ENCODE measurements at regions not wholly inside any gene's neighbourhood (a gene's known extent, or its start where the extent isn't known, plus 50 kb on each side); places are given as distances from the start of the nearest gene placed in this dataset.
A peak's percentile ranks its signal among the peaks of the same experiment; 100 is the strongest.

DNA sequence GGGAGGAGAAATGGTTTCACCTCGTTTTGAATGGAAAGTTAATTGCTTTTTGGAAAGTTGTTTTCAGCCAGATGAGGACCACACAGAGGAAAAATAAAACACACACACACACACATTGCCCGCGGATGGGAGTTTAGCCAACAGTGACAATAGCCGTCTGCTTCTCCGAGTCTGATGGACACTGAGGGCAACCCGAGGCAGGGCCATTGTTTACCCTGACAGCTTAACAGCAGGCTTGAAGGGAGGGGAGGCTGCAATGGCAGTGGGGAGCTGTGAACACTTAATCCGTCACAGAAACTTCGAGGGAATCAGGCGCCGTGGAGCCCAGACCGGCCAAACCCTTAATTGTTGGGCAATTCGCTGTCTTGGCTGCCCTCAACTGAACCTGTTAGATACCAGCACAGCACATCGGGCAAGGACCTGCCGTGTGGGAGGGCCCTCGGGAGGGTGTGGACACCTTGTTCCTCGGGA lies 145.9 kb downstream of the ACKR3 start:
- DNase-seq (ENCODE audit: low spot score) = no peak

DNA sequence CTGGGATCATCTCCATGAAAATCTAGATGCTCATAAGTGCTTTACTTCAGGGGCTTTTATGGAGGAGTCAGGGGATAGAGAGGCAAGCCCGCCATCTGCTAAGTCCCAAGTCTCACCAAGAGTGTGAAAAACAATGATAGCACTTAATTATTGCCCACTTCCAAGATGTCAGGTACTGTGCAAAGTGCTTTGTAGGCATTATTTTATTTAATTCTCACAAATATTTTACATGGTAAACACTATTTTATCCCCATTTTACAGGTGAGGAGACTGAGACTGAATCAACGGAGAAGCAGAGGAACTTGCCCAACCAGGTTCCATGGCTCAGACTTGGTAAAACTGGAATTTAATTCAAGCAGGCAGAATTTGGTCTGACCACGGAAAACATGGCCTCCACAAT lies 147.5 kb downstream of the ACKR3 start:
- DNase-seq (ENCODE audit: low spot score) = no peak

DNA sequence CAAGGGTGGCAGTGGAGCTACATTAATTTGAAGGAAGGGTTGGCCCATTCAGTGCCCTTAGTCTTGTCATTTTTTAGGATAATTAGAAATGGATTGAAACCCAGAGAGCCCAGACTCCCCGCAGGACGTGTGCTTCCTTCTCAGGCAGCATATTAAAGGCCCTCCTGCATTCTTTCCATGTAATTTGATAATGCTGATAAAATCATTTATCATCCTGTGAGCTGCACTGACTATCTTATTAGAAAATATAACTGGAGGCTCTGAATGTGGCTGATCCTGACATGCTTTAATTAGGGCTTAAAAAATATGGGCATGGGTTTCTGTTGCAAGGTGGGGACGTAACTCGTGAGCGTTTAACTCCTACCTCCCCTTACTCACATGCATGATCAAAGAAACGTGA lies 148.1 kb downstream of the ACKR3 start:
- DNase-seq (ENCODE audit: low spot score) = no peak

DNA sequence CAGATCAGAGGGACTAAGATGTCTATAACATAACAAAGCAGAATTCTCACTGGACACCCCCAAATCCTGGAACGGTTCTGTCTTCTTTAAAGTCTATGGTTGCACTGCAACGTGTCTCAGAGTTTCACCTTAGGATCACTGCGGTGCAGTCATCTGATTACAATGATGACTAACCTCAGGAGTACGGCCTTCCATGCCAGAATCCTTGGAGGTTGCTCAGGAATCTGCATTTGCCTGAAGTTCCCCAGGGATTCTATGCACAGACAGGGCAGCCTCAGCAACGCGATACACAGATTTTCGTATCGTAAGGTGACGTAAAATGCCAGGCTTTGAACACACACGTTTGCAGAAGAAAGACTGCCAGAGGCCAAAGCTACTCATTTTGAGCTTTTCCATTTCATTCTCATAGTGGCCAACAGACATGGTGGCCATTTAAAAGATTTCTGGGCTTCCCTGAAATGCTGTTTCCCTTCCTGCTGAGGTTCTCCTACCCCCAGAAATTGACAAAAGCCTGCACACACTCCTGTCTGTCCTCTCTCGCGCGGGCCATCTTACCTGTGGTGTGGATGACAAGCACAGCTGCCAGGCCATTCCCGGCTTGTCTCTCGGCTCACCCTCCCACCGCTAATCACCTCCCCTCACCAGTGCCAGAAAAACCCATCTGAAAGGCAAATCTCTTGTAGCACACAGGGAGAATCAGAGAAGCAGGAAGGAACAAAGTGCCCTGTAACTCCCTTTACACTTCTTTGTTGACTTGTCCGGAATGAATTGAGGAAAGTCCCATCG lies 148.8 kb downstream of the ACKR3 start:
- DNase-seq (ENCODE audit: low spot score) = no peak

DNA sequence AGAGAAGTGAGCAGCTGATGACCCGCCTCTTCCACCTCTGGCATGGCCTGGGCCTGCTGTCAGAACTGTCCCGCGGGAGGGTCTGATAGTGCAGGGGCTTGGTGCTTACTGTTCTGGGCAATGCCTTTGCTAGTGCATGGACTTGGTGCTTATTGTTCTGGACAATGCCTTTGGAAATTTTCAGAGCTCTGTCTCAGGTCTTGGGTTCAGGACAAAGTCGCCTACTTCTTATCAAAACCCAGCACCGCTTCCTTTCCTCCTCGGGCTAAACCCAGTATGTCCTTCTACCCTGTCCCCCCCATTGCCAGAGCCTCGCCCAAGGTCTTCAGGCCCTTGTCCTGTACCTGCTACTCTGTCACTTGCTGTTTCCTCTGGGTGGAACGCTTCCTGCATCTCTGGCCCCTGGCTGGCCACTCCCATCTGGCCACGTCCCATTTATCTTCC lies 149.6 kb downstream of the ACKR3 start:
- no peak for DNase-seq (ENCODE audit: low spot score)

DNA sequence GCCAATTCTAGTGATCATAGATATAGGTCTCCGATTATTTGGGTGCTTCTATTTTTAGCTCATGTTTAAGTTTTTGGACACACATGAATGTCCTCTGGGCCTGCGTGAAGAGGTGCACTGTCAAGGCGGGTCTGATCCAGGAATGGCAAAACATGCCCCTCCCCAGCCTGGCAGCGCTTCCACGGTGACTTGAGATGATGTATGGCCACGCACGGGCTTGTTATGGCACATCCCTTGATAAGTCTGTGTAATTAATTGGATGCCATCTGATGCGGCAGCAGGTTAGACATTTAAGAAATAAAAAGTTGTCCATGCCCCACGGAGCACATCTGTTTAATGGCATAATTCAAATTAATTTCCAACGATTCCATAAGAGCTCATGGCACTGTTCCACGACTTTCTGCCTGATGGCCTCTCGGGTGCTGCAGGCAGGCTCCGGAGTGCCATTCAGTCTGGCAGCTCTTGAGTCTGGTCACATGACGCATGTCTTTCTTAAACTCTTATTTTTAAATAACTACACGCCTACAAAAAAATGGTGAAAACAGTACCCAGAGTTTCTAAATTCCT lies 151.4 kb downstream of the ACKR3 start:
- peak; percentile 52 for DNase-seq (ENCODE audit: low spot score)

DNA sequence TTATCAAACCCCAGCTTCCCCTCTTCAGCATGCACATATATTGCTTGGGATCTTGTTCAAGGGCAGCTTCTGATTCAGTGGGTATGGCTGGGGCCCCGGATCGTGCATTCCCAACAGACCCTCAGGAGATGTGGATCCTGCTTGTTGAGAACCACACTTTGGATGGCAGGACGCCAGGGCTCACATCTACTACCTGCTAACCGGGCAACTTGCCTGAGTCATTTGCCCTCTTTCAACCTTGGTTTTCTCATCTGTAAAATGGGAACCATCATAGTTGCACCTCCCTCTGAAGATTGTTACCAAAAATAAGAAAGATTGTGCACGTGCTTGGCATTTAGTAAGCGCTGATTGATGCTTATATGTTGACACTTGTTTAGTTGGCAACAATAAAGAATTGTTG lies 154.6 kb downstream of the ACKR3 start:
- no peak for DNase-seq (ENCODE audit: low spot score)

DNA sequence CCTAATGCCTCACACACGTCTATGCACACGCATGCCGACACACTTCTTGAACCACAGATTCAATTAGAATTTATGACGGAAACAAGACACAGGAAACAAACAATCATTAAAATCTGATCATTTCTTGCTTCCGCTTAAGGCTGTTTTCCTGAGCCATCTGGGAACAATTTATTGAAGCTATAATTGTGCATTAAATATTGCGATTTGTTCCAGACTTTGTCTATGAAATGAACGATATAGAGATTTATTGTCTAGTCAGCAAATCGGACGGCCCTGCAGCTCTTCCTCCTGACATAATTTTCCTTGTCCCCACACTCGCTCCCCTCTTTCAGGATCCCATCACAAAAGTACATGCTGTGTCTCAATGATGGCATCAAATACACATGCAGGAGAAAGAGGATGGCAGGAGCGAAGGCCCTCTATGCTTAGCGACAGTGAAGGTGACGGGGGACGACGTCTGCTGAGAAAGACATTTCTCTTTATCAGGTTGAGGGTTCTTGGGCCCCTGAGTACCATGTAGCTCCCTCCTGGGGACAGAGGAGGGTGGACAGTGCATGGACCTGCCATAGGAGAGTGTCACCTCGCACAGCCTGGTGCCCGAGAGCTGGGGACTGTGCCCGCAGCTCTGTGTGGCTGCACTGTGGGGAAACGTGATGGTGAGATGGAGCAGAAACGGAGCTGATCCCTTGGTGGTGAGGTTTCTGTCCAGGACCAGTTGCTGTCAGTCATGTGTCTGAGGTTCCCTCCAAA lies 157.3 kb downstream of the ACKR3 start:
- no peak for DNase-seq (ENCODE audit: low spot score)

DNA sequence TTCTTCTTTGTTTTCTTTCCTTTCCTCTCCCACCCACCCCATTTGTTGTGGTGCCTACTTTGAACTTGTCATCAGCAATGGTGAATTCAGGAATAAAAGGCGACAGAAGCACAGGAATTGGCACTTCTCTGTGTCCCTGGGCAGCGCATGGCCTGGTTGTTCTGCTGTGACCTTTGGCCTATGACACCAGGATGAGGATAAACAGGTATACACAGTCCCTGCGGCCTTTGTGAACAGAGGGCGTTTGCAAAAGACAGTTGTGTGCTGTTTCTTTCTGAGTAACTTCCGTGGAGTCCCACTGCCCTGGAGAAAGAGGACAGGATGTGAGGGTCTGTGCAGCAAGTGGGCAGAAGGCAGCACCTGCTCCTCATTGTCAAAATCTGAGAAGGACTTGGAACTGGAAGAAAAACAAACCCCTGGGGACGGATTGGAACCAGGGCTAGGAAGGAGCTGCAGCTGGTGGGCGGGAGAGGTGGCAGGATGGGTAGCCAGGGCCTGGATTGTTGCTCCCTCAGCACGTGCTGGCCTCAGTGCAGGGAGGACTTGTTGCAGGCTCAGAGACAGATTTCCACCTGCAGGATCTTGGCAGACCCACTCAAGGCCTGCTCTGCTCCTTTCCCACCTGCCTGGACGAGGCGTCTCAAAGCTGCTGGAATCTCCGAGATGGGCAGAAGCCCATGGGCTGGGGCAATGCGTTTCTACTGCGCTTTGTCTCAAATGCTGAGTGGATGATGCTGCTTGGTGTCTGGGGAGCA lies 159.5 kb downstream of the ACKR3 start:
- DNase-seq (ENCODE audit: low spot score) = no peak

DNA sequence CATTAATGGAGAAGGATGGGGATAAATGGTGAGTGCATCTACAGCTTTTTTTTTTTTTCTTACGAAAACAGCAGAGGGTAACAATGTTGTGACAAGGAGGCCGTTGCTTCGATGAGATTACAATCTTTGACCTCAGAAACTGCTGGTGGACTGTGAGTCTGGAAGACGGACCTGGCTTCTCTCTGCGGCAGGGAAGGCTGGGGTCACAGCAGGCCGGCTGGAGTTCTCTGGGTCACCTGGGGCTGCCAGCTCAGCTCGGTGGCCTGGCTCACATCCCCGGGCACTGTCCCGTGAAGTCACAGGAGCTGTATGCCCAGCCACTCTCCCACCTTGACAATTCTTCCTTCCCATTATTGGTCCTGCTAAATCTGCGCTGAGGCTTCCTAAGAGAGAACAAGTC lies 160.8 kb downstream of the ACKR3 start:
- DNase-seq (ENCODE audit: low spot score) = no peak

DNA sequence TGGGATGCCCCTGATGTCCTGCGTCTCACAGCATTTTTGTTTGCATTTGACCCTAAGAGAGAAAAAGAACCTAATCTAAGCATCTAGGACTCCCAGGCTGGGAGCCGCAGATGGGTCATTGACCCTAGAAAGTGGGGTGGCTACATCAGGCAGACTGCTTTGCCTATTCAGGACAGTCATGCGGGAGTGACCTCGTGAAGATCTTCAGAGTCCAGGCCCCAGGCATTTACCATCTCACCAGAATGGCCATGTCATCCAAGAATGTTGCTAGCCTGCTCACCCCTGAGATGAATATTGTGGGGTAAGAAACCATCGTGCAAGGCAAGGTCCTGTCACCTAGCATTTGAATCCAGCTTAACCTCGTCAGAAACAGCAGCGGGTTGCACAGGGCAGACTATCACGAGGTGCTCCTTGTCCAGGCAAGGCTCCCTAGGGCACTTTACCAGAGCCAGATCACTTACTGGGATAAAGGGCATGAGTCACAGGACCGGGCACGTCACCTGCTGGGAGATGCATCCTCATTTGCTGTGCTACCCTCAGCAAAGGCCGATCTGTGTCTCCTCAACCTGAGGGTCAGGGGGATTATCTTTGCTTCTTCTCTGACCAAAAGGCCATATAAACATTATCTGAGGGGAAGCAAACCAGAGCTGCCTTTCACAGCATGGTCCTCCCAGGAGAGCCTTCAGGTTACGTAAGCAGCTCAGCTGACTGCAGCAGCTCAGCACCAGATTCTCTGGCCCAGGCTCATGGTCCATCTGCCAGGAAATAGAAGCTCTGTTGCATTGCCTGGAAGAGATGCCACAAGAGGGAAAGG lies 162.3 kb downstream of the ACKR3 start:
- DNase-seq (ENCODE audit: low spot score) = peak; percentile 87

DNA sequence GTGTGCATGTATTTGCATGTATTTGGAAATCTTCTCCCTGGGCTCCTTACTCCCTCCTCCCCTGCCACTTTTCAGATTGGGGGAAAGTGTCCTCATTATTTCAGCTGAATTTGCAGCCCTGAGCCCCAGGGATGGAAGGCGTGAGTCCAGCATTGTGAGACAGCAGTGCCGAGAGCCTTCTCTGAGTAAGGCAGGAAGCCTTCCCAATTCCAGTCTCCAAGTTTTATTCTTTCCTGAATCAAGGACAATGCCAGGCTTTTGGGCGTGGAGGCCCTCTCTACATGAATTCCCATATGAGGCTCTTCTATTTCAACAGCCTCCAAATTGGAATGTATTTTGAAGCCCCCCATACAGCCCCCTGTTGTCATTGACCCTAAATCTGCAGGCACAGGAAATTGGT lies 163.5 kb downstream of the ACKR3 start:
- no peak for DNase-seq (ENCODE audit: low spot score)

DNA sequence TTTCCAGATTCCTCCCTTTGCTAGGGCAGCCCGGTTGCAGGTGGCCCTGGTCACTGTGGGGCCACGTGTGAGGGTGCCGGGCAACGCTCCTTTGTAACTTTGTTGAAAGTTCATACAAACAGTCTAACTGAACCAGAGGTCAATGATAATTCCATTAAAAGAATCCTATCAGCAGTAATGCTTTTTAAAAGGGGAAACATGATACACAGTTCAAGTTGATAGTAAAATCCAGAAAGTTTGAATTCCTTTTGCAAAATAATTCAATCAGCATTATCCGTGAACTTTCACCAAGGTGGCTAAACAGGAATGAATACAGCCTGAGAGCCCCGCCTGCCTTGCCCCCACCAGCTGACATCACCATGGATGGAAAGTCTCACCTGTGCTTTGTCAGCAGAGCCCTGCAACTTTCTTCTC lies 166.2 kb downstream of the ACKR3 start:
- DNase-seq (ENCODE audit: low spot score) = no peak

DNA sequence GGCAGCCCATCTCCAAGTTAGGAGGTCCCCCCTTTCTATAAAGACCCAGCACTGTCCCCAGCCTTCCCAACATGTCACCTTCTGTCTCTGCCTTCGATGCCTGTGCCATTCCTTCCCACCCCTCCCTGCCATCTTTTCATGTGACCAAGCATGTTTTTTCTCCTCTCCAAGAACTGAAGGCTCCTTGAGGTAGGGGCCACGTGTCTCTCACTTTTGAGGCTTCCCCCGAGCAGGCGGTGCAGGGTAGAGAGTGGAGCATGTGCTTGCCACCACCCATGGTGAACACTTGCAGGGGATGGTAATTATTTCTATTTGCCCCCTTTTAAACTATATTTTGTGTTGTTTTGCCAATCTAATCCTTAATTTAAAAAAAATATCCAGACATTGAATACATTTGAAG lies 168.4 kb downstream of the ACKR3 start:
- DNase-seq (ENCODE audit: low spot score) = no peak

DNA sequence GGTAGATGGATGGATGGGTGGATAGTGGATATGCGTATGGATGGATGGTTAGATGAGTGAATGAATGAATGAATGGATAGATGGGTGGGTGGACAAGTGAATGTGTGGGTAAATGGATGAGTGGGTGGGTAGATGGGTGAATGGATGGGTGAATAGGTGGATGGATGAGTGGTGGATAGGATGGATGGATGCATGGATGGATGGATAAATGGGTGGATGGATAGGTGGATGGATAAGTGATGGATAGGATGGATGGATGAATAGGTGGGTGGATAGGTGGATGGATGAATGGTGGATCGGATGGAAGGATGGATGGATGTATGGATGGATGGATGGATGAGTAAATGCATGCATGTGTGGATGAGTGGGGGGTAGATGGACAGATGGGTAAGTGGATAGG lies 169.3 kb downstream of the ACKR3 start:
- DNase-seq (ENCODE audit: low spot score) = no peak

DNA sequence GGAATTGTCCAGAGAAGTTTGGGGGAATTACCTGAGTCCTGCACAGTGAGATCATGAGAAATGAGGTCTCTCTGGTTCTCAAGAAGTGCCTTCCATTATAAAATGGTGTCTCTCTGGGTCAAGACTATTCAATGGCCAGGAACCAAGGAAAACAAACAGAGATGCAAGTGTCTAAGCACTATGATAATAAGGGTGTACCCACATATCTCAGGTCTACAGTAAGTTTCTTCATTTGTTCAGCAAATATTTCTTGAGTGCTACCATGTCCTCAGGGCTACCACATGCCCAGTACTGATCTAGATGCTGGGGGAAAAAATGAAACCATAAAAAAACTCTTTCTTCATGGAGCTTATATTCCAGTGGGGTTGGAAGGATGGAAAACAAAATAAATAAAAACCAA lies 170.0 kb downstream of the ACKR3 start:
- no peak for DNase-seq (ENCODE audit: low spot score)

DNA sequence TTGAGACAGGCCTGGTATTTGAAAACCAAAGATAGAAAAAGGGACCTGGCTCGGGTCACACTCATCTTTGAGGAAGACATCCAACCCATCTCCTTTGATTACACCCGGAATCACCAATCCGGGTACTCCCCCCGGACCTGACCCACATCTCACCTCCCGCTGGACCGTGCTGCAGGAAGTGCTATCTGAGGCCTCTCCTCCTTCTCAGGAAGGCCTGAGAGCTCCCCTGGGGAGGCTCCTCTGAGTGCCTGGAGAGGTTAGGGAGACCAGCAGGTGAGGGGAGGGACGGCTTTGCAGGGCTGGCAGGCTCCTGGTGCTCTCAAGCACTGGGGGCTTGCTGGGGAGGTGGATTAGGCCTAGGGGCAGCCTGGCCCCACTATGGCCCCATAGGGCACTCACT lies 170.9 kb downstream of the ACKR3 start:
- no peak for DNase-seq (ENCODE audit: low spot score)

DNA sequence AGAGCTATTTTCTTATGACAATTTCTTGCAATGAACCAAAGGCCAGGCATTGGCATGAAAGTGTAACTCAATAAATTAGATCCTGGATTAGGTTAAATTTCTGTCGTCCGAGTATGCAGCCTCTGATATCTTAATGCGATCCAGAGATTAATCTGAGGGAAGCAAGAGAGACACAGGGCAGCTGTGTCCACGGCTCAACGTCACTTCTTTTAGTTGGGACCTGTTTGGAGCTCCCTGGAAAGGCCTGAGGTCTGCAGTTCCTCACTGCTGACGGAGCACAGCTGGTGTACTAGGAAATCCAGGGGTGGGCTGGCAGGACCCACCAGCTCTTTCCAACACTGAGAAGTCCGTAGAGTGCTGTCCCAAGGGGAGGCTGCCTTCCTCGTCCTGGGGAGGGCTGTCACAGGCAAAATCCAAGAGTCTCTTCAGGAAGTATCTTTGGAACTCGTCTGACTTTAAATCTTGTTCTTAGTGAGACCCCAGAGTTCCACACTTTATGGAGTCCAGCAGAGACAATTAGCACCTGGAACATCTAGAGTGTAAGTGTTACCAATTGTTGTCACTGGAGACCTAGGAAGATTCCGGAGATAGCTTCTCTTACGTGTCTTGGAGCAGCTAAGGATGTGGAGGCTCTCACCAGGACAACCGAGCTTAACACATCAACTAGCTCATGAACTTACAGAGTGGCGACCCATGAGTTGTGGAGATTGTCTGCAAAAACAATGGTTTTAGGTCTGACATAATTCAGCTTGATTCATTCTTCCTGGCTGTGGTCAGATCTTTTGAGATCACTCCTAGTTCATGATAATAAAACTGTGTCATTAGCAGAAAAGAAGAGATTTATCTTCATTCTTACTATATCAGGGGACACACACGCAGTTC lies 173.7 kb downstream of the ACKR3 start:
- DNase-seq (ENCODE audit: low spot score) = peak; percentile 28

DNA sequence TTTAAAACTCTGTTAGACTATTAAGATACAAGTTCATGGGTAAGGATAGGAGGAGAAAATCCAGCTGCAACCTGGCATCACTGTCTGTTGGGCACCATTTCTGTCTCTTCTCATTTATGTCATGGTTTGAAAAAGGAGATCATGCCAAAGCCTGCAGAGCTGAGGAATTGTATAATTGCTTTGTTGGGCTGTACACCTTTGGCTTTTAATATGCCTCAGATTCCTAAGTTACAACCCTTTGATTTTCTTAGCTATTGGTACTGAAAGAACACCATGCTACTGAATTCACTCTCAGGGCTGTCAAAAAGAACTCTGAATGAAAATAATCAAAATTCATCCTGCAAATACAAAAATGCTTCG lies 174.3 kb downstream of the ACKR3 start:
- no peak for DNase-seq (ENCODE audit: low spot score)

DNA sequence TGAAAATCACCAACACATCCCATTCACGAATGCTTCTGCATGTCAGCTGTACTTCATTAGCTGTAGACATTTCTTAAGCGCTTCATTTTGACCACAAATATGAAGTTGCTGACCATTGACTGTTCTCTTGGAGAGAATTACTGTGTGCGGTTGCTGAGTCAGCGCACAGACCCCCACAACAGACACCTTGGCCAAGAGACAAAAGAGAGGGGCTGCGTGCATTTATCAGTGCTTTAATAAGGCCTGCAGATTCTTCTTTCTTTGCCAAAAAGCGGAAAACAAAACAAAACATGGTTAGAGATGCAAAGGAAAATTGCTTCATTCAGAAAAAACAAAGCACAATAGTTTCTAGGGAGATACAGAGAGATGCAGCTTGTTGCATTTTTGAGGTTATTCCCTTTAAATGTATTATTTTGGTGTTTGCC lies 174.7 kb downstream of the ACKR3 start:
- DNase-seq (ENCODE audit: low spot score) = no peak

All from umbilical cord (tissue), 1 donor.